SK-MEL-5 (cell line): ENCODE measurements at regions not wholly inside any gene's neighbourhood (a gene's known extent, or its start where the extent isn't known, plus 50 kb on each side); places are given as distances from the start of the nearest gene placed in this dataset.

ENCODE experiments used
- small RNA-seq, 2 experiments: library from RNA; depleted of rRNA; stranded (forward); fragments of <200 nt; gene quantifications; one replicate each; pipeline ENCODE3, GENCODE V24; 2014

Small RNA genes lying in the stretch of these regions (small RNA-seq; reads per million reads assigned to genes)
- 0 reads per million in 2 experiments for gene RNU1-58P
